Stimulated activated CD8-positive, alpha-beta memory T cell treated with anti-CD3 and anti-CD28 coated beads, Interleukin-15, amount 100 ng/mL, for 4 hours (primary cell): ENCODE measurements at regions not wholly inside any gene's neighbourhood (a gene's known extent, or its start where the extent isn't known, plus 50 kb on each side); places are given as distances from the start of the nearest gene placed in this dataset.

Experiments used
- DNase-seq, 2 donors: peaks; one replicate each; pipeline ENCODE4 v3.0.0-alpha.2; 2020; ENCODE audit warnings: low read depth in 2 of 2

DNA sequence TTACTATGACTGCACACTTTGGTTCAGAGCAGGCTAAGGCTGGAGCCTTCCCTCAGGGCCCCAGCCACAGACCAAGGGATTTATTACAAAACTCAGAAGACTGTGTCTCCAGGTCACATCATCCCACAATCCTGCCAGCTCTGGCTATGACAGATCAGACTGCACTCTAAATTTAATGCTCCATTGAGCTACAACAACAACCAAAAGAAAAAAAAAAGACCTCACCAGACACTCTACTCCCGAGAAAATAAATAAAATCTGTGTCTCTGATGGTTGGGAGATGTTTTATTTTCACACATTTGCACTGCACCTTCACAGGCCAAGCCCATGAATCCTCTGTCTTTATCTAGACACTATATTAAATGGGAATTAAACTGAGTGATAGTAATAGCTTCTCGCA, 50.8 kb upstream of the CTNNB1 start:
- DNase-seq = no peak

DNA sequence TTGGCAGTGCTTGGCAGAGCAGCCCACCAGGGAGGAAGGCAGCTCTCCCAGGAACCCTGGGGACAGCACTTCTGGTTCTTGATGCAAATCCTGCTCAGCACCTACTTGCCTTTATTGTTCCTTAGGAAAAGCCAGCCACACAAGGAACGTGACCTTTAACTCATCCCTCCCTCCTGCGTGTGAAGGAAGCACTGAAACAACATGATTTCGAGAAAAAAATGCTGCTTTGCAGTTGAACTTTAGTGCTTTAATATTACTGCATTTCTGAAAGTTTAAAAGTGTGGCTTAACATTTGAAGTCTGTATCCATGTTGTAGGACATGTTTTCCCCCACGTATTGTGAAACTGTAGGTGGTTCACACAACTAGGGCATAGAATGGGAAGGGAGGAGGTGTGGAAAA, 50.4 kb upstream of the CTNNB1 start:
- DNase-seq = no peak
